Spinal cord (tissue), 9 donors: ENCODE measurements at regions not wholly inside any gene's neighbourhood (a gene's known extent, or its start where the extent isn't known, plus 50 kb on each side); places are given as distances from the start of the nearest gene placed in this dataset.

Source experiments
- DNase-seq, 6 donors: peaks; one replicate each; pipeline versions ENCODE4 v3.0.0 to v3.0.0-alpha.2; 2013 to 2015; ENCODE audit warnings: low spot score in 6 of 6, low read depth in 4 of 6
- H3K27ac ChIP-seq: one replicate; pipeline ENCODE4 v1.5.1; 2013; ENCODE audit warnings: low read depth, low read length, control low read depth
- H3K27me3 ChIP-seq: one replicate; pipeline ENCODE4 v1.6.1; 2013; ENCODE audit warnings: low read length; ENCODE audit not compliant: control insufficient read depth, insufficient read depth
- H3K36me3 ChIP-seq: one replicate; pipeline ENCODE4 v1.6.1; 2013; ENCODE audit warnings: low read length; ENCODE audit not compliant: control insufficient read depth, insufficient read depth
- H3K4me1 ChIP-seq: one replicate; pipeline ENCODE4 v1.6.1; 2013; ENCODE audit warnings: low read length; ENCODE audit not compliant: control insufficient read depth, insufficient read depth
- H3K4me3 ChIP-seq: one replicate; pipeline ENCODE4 v1.5.1; 2013; ENCODE audit warnings: low read depth, low read length, control low read depth
- H3K9me3 ChIP-seq: one replicate; pipeline ENCODE4 v1.6.1; 2013; ENCODE audit warnings: low read length; ENCODE audit not compliant: control insufficient read depth, insufficient read depth
- WGBS: methylation state at CpG from one replicate; pipeline ENCODE4 v1.1.5; 2013; ENCODE audit warnings: missing lambda C conversion rate; ENCODE audit not compliant: insufficient coverage; 5-methylcytosine and 5-hydroxymethylcytosine counted together
- donor health status: healthy.

GRCh38 chr1:83625646-83626045 lies 373.3 kb downstream of the TTLL7 start:
- Histone ChIP-seq H3K36me3 (no peaks in the 10 kb centered on the region), H3K4me3 (no peak overlapping the region), H3K27ac (no peak overlapping the region), H3K9me3 (no peaks in the 10 kb centered on the region), H3K27me3 (no peaks in the 10 kb centered on the region), H3K4me1 (no peaks in the 10 kb centered on the region)
- 100% methylated on average over 1 of the region's 3 CpGs for WGBS
- DNase-seq = peak in 1 of 6 donors; percentile 70

- Histone ChIP-seq H3K9me3 (no peaks in the 10 kb centered on the region), H3K4me3 (no peak overlapping the region), H3K27ac (no peak overlapping the region), H3K27me3 (no peaks in the 10 kb centered on the region), H3K4me1 (no peaks in the 10 kb centered on the region), H3K36me3 (no peaks in the 10 kb centered on the region)
- WGBS = 90% methylated on average over 2 of the region's 4 CpGs
- DNase-seq = no peak
Observed at GRCh38 chr1:83620016-83620415, 378.9 kb downstream of the TTLL7 start.

- WGBS = 50% methylated on average over 1 of the region's 2 CpGs
- peak in 1 of 6 donors; percentile 27 for DNase-seq
- Histone ChIP-seq H3K36me3 (no peaks in the 10 kb centered on the region), H3K4me1 (no peaks in the 10 kb centered on the region), H3K27me3 (no peaks in the 10 kb centered on the region), H3K9me3 (no peaks in the 10 kb centered on the region), H3K27ac (no peak overlapping the region), H3K4me3 (no peak overlapping the region)
Observed at GRCh38 chr1:83619170-83619896, 379.6 kb downstream of the TTLL7 start.

GRCh38 chr1:83617883-83618282 lies 381.0 kb downstream of the TTLL7 start:
- peak in 1 of 6 donors; percentile 71 for DNase-seq
- WGBS = 94% methylated on average over 6 of the region's 7 CpGs

GRCh38 chr1:83615370-83615769 lies 383.6 kb downstream of the TTLL7 start:
- H3K27me3 ChIP-seq = no peaks in the 10 kb centered on the region
- no peaks in the 10 kb centered on the region for H3K36me3 ChIP-seq
- no peaks in the 10 kb centered on the region for H3K4me1 ChIP-seq
- H3K27ac ChIP-seq = no peak overlapping the region
- H3K9me3 ChIP-seq = no peaks in the 10 kb centered on the region
- WGBS = no CpG with 5 or more reads among the region's 2 CpGs
- no peak overlapping the region for H3K4me3 ChIP-seq
- DNase-seq = no peak

More at GRCh38 chr1:83617883-83618282, 381.0 kb downstream of the TTLL7 start:
- Histone ChIP-seq H3K27me3 (no peaks in the 10 kb centered on the region), H3K36me3 (no peaks in the 10 kb centered on the region), H3K4me1 (no peaks in the 10 kb centered on the region), H3K9me3 (no peaks in the 10 kb centered on the region), H3K4me3 (no peak overlapping the region), H3K27ac (no peak overlapping the region)

- H3K4me3 ChIP-seq = no peak overlapping the region
- WGBS = no CpG with 5 or more reads among the region's 4 CpGs
- DNase-seq = no peak
- H3K36me3 ChIP-seq = no peaks in the 10 kb centered on the region
- no peaks in the 10 kb centered on the region for H3K27me3 ChIP-seq
- no peaks in the 10 kb centered on the region for H3K4me1 ChIP-seq
- no peak overlapping the region for H3K27ac ChIP-seq
- no peaks in the 10 kb centered on the region for H3K9me3 ChIP-seq
Observed at GRCh38 chr1:83606416-83606955, 392.4 kb downstream of the TTLL7 start.

- no peak for DNase-seq
- no peak overlapping the region for H3K4me3 ChIP-seq
- H3K36me3 ChIP-seq = no peaks in the 10 kb centered on the region
- H3K27me3 ChIP-seq = no peaks in the 10 kb centered on the region
- no CpG with 5 or more reads among the region's 1 CpG for WGBS
- no peaks in the 10 kb centered on the region for H3K9me3 ChIP-seq
- H3K27ac ChIP-seq = no peak overlapping the region
- no peaks in the 10 kb centered on the region for H3K4me1 ChIP-seq
Observed at GRCh38 chr1:83596331-83596730, 402.6 kb downstream of the TTLL7 start.

- WGBS = no CpG with 5 or more reads among the region's 1 CpG
- Histone ChIP-seq H3K4me1 (no peaks in the 10 kb centered on the region), H3K27ac (no peak overlapping the region), H3K36me3 (no peaks in the 10 kb centered on the region), H3K27me3 (no peaks in the 10 kb centered on the region), H3K9me3 (no peaks in the 10 kb centered on the region), H3K4me3 (no peak overlapping the region)
- no peak for DNase-seq
Observed at GRCh38 chr1:83593073-83593472, 405.9 kb downstream of the TTLL7 start.

GRCh38 chr1:83588140-83588539 lies 410.8 kb downstream of the TTLL7 start:
- H3K4me1 ChIP-seq = no peaks in the 10 kb centered on the region
- no peaks in the 10 kb centered on the region for H3K27me3 ChIP-seq
- DNase-seq = no peak
- H3K36me3 ChIP-seq = no peaks in the 10 kb centered on the region
- no peak overlapping the region for H3K27ac ChIP-seq
- no peaks in the 10 kb centered on the region for H3K9me3 ChIP-seq
- no peak overlapping the region for H3K4me3 ChIP-seq

GRCh38 chr1:83583351-83584014 lies 415.4 kb downstream of the TTLL7 start:
- H3K27me3 ChIP-seq = no peaks in the 10 kb centered on the region
- no peaks in the 10 kb centered on the region for H3K36me3 ChIP-seq
- 90% methylated on average over 4 of the region's 4 CpGs for WGBS
- no peak overlapping the region for H3K4me3 ChIP-seq
- no peaks in the 10 kb centered on the region for H3K4me1 ChIP-seq
- DNase-seq = peak in 1 of 6 donors; percentile 8
- no peaks in the 10 kb centered on the region for H3K9me3 ChIP-seq
- H3K27ac ChIP-seq = no peak overlapping the region
